OCI-LY7 (cell line): ENCODE measurements at regions not wholly inside any gene's neighbourhood (a gene's known extent, or its start where the extent isn't known, plus 50 kb on each side); places are given as distances from the start of the nearest gene placed in this dataset.

Experiments
- BruUV-seq: library from RNA; stranded (reverse); fragments of 400-500 nt; replicated peaks from 2 replicates; lab custom pipeline; 2021; lab: Mats Ljungman, UMichigan
- CTCF ChIA-PET: fragments of 300-600 bp; sonication (Branson Sonifier 250); formaldehyde crosslinking; loops from one replicate; lab custom pipeline; 2022; ENCODE audit warnings: antibody characterized with exemption; ENCODE audit not compliant: unreplicated experiment; lab: Charles Lee
- POLR2A ChIA-PET: fragments of 300-600 bp; sonication (Branson Sonifier 250); formaldehyde crosslinking; loops from one replicate; lab custom pipeline; 2022; ENCODE audit warnings: antibody characterized with exemption; lab: Charles Lee
- DNase-seq: peaks from one replicate; pipeline ENCODE4 v3.0.0-alpha.2; 2015; ENCODE audit warnings: low spot score
- H2AFZ ChIP-seq: fragments of 200-600 bp; sonication (generic), shearing (Covaris generic); 2 replicates; pipeline ENCODE4 v1.6.1; 2014; ENCODE audit warnings: mild to moderate bottlenecking, antibody characterized with exemption, low read length, moderate library complexity
- H3K27ac ChIP-seq: fragments of 200-600 bp; sonication (generic); 2 replicates; pipeline ENCODE4 v1.5.1; 2014; ENCODE audit warnings: mixed run types, low read depth, mild to moderate bottlenecking, moderate library complexity, low read length, inconsistent platforms; ENCODE audit not compliant: poor library complexity, severe bottlenecking
- H3K36me3 ChIP-seq: fragments of 200-600 bp; sonication (generic); 2 replicates; pipeline ENCODE4 v1.6.1; 2014; ENCODE audit warnings: mild to moderate bottlenecking, antibody characterized with exemption, low read length, moderate library complexity, mixed read lengths; ENCODE audit not compliant: insufficient read depth
- H3K4me1 ChIP-seq: fragments of 200-600 bp; sonication (generic); 2 replicates; pipeline ENCODE4 v1.5.1; 2014; ENCODE audit warnings: mild to moderate bottlenecking, low read length; ENCODE audit not compliant: insufficient read depth, poor library complexity, severe bottlenecking
- H3K4me2 ChIP-seq: fragments of 200-600 bp; sonication (generic); 2 replicates; pipeline ENCODE4 v1.6.1; 2014; ENCODE audit warnings: mild to moderate bottlenecking, low read length
- H3K4me3 ChIP-seq: fragments of 200-600 bp; sonication (generic); 2 replicates; pipeline ENCODE4 v1.5.1; 2014; ENCODE audit warnings: mild to moderate bottlenecking, low read depth, low read length; ENCODE audit not compliant: poor library complexity, severe bottlenecking
- H3K79me2 ChIP-seq: fragments of 200-600 bp; sonication (generic); 2 replicates; pipeline ENCODE4 v1.6.1; 2016; ENCODE audit warnings: low read depth, mild to moderate bottlenecking, low read length, moderate library complexity, mixed read lengths; ENCODE audit not compliant: insufficient read depth
- H3K9me2 ChIP-seq: fragments of 200-600 bp; sonication (generic); 2 replicates; pipeline ENCODE4 v1.6.1; 2016; ENCODE audit warnings: mild to moderate bottlenecking, low read length, mixed read lengths; ENCODE audit not compliant: insufficient read depth
- H3K9me3 ChIP-seq: fragments of 200-600 bp; sonication (generic); 2 replicates; pipeline ENCODE4 v1.6.1; 2014; ENCODE audit warnings: mild to moderate bottlenecking, mixed run types, low read length, mixed read lengths
- H4K20me1 ChIP-seq: fragments of 200-600 bp; sonication (generic); 2 replicates; pipeline ENCODE4 v1.6.1; 2014; ENCODE audit warnings: mild to moderate bottlenecking, antibody characterized with exemption, low read length, moderate library complexity, mixed read lengths; ENCODE audit not compliant: insufficient read depth
- CTCF ChIP-seq: fragments of 200-600 bp; sonication (generic); conservative IDR thresholded peaks from 2 replicates; pipeline ENCODE4 v1.5.1; 2014; ENCODE audit warnings: mild to moderate bottlenecking, antibody characterized with exemption, low read length, moderate library complexity, mixed read lengths
- EZH2phosphoT487 ChIP-seq: fragments of 200-600 bp; sonication (generic); IDR thresholded peaks from 2 replicates; pipeline ENCODE4 v1.6.1; 2018; ENCODE audit warnings: low read depth, borderline replicate concordance, mild to moderate bottlenecking, mixed run types, antibody characterized with exemption, low read length, moderate library complexity, mixed read lengths
- intact Hi-C: fragments of 100-400 bp; cut with micrococcal nuclease; formaldehyde crosslinking; loops from one replicate; pipeline ENCODE4 v1.10.0; 2022; ENCODE audit not compliant: unreplicated experiment

DNA sequence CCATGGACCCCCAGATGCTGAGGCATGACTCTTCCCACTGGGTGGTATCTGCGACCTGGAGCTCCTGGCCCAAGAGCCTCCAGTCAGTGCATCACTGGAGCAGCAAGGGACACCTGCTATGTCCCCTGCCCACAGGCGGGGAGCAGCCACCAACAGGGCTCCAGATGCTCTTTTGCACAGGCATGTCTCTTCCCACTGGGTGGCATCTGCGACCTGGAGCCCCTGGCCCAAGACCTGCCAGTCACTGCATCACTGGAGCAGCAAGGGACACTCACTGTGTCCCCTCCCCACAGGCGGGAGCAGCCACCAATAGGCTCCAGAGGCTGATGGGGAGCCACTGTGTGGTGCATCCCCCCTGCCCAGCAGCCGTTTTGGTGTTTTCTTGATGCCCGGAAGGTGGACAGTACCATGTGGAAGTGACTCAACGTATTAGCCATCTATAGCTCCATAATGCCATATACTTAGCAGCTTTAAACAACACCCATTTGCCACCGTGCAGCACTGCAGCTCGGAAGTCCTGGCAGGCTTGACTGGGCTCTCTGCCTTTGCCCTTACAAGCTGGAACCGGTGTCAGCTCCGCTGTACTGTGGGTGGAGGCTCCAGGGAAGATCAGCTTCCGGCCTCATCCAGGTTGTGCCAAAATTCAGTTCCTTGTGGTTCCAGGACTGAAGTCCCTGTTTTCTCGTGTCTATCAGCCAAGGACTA lies 124.9 kb upstream of the CST7 start:
- ChIA-PET CTCF (no interaction called here), POLR2A (no interaction called here)
- DNase-seq: no peak
- no peaks in the 10 kb centered on the region for H4K20me1 ChIP-seq
- no peak overlapping the region for H3K4me2 ChIP-seq
- no peaks in the 10 kb centered on the region for H3K4me1 ChIP-seq
- no peak overlapping the region for H2AFZ ChIP-seq
- H3K9me2 ChIP-seq: no peaks in the 10 kb centered on the region
- TF ChIP-seq EZH2phosphoT487: no peak
- no peak for TF ChIP-seq CTCF
- H3K36me3 ChIP-seq: no peaks in the 10 kb centered on the region
- H3K79me2 ChIP-seq: no peaks in the 10 kb centered on the region
- intact Hi-C loops: no loop called here
- BruUV-seq: no TSS peak
- H3K27ac ChIP-seq: no peak overlapping the region
- no peaks in the 10 kb centered on the region for H3K9me3 ChIP-seq
- no peak overlapping the region for H3K4me3 ChIP-seq

GRCh38 chr20:24825591-24825990 lies 123.5 kb upstream of the CST7 start:
- Histone ChIP-seq H3K36me3 (no peaks in the 10 kb centered on the region), H3K9me3 (no peaks in the 10 kb centered on the region), H4K20me1 (no peaks in the 10 kb centered on the region), H3K27ac (no peak overlapping the region), H3K9me2 (no peaks in the 10 kb centered on the region), H3K4me3 (no peak overlapping the region), H3K4me2 (no peak overlapping the region), H3K79me2 (no peaks in the 10 kb centered on the region), H3K4me1 (no peaks in the 10 kb centered on the region), H2AFZ (no peak overlapping the region)
- CTCF ChIA-PET: no interaction called here
- DNase-seq: no peak
- BruUV-seq: no TSS peak
- TF ChIP-seq EZH2phosphoT487 (no peak), CTCF (no peak)
- POLR2A ChIA-PET: interaction anchor here (1.1 kb wide), 1 partner anchor 11 kb away, joined by 4 read pairs; no protein-coding TSS in a partner anchor
- intact Hi-C loops: no loop called here

DNA sequence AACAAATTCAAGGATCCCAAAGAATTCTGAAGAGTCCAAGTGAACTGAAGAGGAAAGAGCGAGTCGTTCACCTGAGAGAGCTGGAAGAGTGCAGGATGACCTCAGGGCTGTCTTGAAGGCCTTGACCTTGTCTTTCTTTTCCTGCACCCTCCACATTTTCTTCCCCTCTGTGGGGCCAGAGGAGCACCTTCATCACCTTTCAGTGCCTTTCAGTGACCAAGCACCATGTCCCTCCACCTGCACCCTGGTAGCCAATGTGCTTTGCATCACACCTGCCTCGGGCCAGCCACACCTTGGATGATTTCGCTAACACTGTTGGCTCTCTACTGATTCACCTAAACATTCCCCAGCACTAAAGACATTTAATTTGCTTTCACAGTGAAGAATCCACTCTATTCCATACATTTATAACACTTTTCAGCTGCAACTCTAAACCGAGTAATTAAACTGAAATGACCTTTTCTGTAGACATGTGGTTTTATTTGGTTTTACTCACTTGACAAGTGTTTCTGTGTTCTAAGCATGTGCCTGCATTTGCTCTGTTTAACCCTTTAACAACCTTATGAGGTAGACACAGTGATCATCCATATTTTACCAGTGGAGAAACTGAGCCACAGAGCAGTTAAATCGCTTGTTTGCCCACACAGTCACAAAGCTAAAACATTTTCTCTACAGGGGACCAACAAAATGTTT lies 121.3 kb upstream of the CST7 start:
- Histone ChIP-seq H3K4me1 (no peaks in the 10 kb centered on the region), H3K79me2 (no peaks in the 10 kb centered on the region), H3K27ac (no peak overlapping the region), H3K4me3 (no peak overlapping the region), H3K9me3 (no peaks in the 10 kb centered on the region), H3K36me3 (no peaks in the 10 kb centered on the region), H3K9me2 (no peaks in the 10 kb centered on the region), H2AFZ (no peak overlapping the region), H4K20me1 (no peaks in the 10 kb centered on the region), H3K4me2 (no peak overlapping the region)
- TF ChIP-seq CTCF: no peak
- no peak for TF ChIP-seq EZH2phosphoT487
- ChIA-PET POLR2A (no interaction called here), CTCF (no interaction called here)
- BruUV-seq: no TSS peak
- intact Hi-C loops: no loop called here
- no peak for DNase-seq
